HepG2 (cell line): ENCODE measurements at regions not wholly inside any gene's neighbourhood (a gene's known extent, or its start where the extent isn't known, plus 50 kb on each side); places are given as distances from the start of the nearest gene placed in this dataset.

Experiments used
- ATAC-seq: fragments of 200-7000 bp; cut with Tn5 transposase; 3 replicates; pipeline ENCODE4 v1.9.1; 2020; ENCODE audit warnings: mild to moderate bottlenecking, moderate library complexity
- BruUV-seq: library from RNA; stranded (reverse); fragments of 400-500 nt; replicated peaks from 2 replicates; lab custom pipeline; 2021; lab: Mats Ljungman, UMichigan
- CTCF ChIA-PET: fragments of 300-600 bp; formaldehyde crosslinking; extraction: SDS; loops from one replicate; lab custom pipeline; 2021; ENCODE audit warnings: low total read pairs, inconsistent platforms, low intra/inter-chr PET ratio; lab: Yijun Ruan, JAX
- POLR2A ChIA-PET: fragments of 350-600 bp; sonication (Branson Sonifier 250); formaldehyde crosslinking; loops from one replicate; lab custom pipeline; 2020; ENCODE audit warnings: antibody characterized with exemption, inconsistent platforms; lab: Yijun Ruan, JAX
- DNase-seq: peaks from one replicate; pipeline ENCODE4 v3.0.0-alpha.2; 2015; ENCODE audit warnings: low spot score
- FAIRE-seq: peaks from 3 replicates; lab custom pipeline; 2011; peaks lifted over from hg19 to GRCh38; lab: Jason Lieb, UNC
- H2AFZ ChIP-seq: one replicate; pipeline ENCODE4 v1.6.1; 2011; ENCODE audit warnings: low read length, inconsistent platforms
- H3K27ac ChIP-seq: fragments of 300-600 bp; 3 replicates; pipeline ENCODE4 v1.8.0; 2011; ENCODE audit warnings: mixed run types, mild to moderate bottlenecking, mixed read lengths, low read length, inconsistent platforms; ENCODE audit not compliant: insufficient read depth; ENCODE audit errors: extremely low read length
- H3K27me3 ChIP-seq, 2 experiments: fragments of 200-600 bp in 1 of 2; 2 replicates in 1 of 2; 3 replicates in 1 of 2; pipeline versions ENCODE4 v1.6.0 to v1.8.0; 2011; ENCODE audit warnings: low read length in 2 of 2, mild to moderate bottlenecking in 2 of 2, moderate library complexity in 2 of 2, inconsistent platforms in 1 of 2; ENCODE audit not compliant: insufficient read depth in 2 of 2, control insufficient read depth in 1 of 2
- H3K36me3 ChIP-seq, 2 experiments: fragments of 200-600 bp in 1 of 2; replicated peaks in 1 of 2; 2 replicates in 1 of 2; 3 replicates in 1 of 2; pipeline versions ENCODE4 v1.5.1 to v1.8.0; 2011; ENCODE audit warnings: low read length in 2 of 2, inconsistent platforms in 1 of 2; ENCODE audit not compliant: insufficient read depth in 2 of 2, control insufficient read depth in 1 of 2
- H3K4me1 ChIP-seq: 2 replicates; pipeline ENCODE4 v1.5.1; 2012; ENCODE audit warnings: low read length, inconsistent platforms; ENCODE audit not compliant: insufficient read depth
- H3K4me2 ChIP-seq: 2 replicates; pipeline ENCODE4 v1.6.0; 2011; ENCODE audit warnings: low read depth, low read length, inconsistent platforms
- H3K4me3 ChIP-seq, 3 experiments: fragments of 200-600 bp in 1 of 3; sonication (generic), shearing (Covaris generic) in 1 of 3; replicated peaks in 1 of 3; 2 replicates each; pipeline ENCODE4 v1.5.1; 2011 to 2016; ENCODE audit warnings: low read length in 3 of 3, inconsistent platforms in 2 of 3, low read depth in 2 of 3, mild to moderate bottlenecking in 2 of 3, control low read depth in 1 of 3, mixed read lengths in 1 of 3; ENCODE audit not compliant: insufficient read depth in 1 of 3
- H3K79me2 ChIP-seq: one replicate; pipeline ENCODE4 v1.6.1; 2011; ENCODE audit warnings: low read length, inconsistent platforms; ENCODE audit not compliant: insufficient read depth
- H3K9ac ChIP-seq: 2 replicates; pipeline ENCODE4 v1.6.0; 2011; ENCODE audit warnings: mild to moderate bottlenecking, low read depth, low read length, inconsistent platforms; ENCODE audit not compliant: insufficient read depth
- H3K9me3 ChIP-seq: 2 replicates; pipeline ENCODE4 v1.5.1; 2012; ENCODE audit warnings: mild to moderate bottlenecking, low read length
- H4K20me1 ChIP-seq: 2 replicates; pipeline ENCODE4 v1.6.0; 2011; ENCODE audit warnings: inconsistent platforms, mild to moderate bottlenecking, low read length, moderate library complexity; ENCODE audit not compliant: insufficient read depth
- MAFF ChIP-seq: IDR thresholded peaks from 2 replicates; pipeline ENCODE4 v1.6.1; 2011; ENCODE audit warnings: low read depth, low read length, improper control_type of control experiment
- MAFK ChIP-seq, 2 experiments: IDR thresholded peaks in 1 of 2; conservative IDR thresholded peaks in 1 of 2; 2 replicates each; pipeline ENCODE4 v1.6.1; 2011; ENCODE audit warnings: improper control_type of control experiment in 2 of 2, low read length in 2 of 2
- ZNF564 ChIP-seq: sonication (generic); formaldehyde crosslinking; IDR thresholded peaks from 2 replicates; pipeline ENCODE4 v1.8.1; 2023; ENCODE audit warnings: mild to moderate bottlenecking, missing genetic modification reagents
- ZNF737 ChIP-seq: sonication (generic); formaldehyde crosslinking; IDR thresholded peaks from 2 replicates; pipeline ENCODE4 v1.5.0; 2020; ENCODE audit warnings: missing genetic modification reagents, mild to moderate bottlenecking, borderline replicate concordance
- WGBS: methylation state at CpG from one replicate; pipeline ENCODE4 v1.1.6; 2017; ENCODE audit warnings: low lambda C conversion rate; 5-methylcytosine and 5-hydroxymethylcytosine counted together
- in situ Hi-C: cut with HindIII; loops from 2 replicates; pipeline ENCODE4 v1.10.0; 2017; ENCODE audit warnings: low pct_unique_long_range_greater_than_20kb; ENCODE audit not compliant: extremely low pct_ligation_motif_present
- intact Hi-C: fragments of 100-400 bp; cut with micrococcal nuclease; formaldehyde crosslinking; loops from one replicate; pipeline ENCODE4 v1.10.0; 2022; ENCODE audit not compliant: unreplicated experiment
- TF ChIP-seq, protein P1 (sequence below): sonication (generic); formaldehyde crosslinking; IDR thresholded peaks from 2 replicates; pipeline ENCODE4 v1.4.0; 2020; ENCODE audit warnings: missing genetic modification reagents
- TF ChIP-seq, protein P2 (sequence below): IDR thresholded peaks from 2 replicates; pipeline ENCODE4 v1.6.1; 2016; ENCODE audit warnings: low read depth
- TF ChIP-seq, protein P3 (sequence below): IDR thresholded peaks from 2 replicates; pipeline ENCODE4 v1.6.1; 2016

DNA sequence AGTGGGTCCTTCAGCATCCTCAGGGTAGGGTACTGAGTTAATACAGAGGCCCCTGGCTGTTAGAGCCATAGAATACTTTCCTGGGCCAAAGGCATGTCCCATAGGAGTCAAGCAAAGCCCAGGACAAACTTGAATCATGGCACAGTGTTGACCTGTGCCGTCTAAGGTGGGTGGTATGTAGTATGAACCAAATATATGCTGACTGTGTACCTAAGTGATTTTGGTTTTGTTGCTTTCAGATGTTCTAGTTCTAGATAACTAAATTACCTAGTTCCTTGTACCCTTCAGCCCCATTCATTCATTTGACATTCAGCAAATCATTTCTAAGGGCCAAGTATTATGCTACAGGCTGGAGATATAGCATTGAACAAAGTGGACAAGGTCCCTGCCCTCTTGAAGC lies 61.3 kb upstream of the GPRC5B start:
- H3K27ac ChIP-seq = no peak overlapping the region
- no peak overlapping the region for H3K4me3 ChIP-seq
- no peak for FAIRE-seq
- DNase-seq = no peak
- no peaks in the 10 kb centered on the region for H4K20me1 ChIP-seq
- H3K4me2 ChIP-seq = no peak overlapping the region
- intact Hi-C loops = no loop called here
- CTCF ChIA-PET = no interaction called here
- no peaks in the 10 kb centered on the region for H3K36me3 ChIP-seq
- H3K9ac ChIP-seq = no peak overlapping the region
- no peaks in the 10 kb centered on the region for H3K79me2 ChIP-seq
- WGBS = 13% methylated on average over 1 of the region's 1 CpG
- in situ Hi-C loops = no loop called here
- no peaks in the 10 kb centered on the region for H3K9me3 ChIP-seq
- TF ChIP-seq MAFK (conservative IDR thresholded peaks at IDR 0.05 in 1 of 2, IDR thresholded peaks at IDR 0.05 in 1 of 2; ENCODE audit: low read length in 2 of 2) (peak; percentile 61 to 63), MAFF (peak; percentile 44; the same call in 1 of the 2 replicates)
- TF ChIP-seq, protein P1, sequence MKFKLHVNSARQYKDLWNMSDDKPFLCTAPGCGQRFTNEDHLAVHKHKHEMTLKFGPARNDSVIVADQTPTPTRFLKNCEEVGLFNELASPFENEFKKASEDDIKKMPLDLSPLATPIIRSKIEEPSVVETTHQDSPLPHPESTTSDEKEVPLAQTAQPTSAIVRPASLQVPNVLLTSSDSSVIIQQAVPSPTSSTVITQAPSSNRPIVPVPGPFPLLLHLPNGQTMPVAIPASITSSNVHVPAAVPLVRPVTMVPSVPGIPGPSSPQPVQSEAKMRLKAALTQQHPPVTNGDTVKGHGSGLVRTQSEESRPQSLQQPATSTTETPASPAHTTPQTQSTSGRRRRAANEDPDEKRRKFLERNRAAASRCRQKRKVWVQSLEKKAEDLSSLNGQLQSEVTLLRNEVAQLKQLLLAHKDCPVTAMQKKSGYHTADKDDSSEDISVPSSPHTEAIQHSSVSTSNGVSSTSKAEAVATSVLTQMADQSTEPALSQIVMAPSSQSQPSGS = no peak
- TF ChIP-seq, protein P2, sequence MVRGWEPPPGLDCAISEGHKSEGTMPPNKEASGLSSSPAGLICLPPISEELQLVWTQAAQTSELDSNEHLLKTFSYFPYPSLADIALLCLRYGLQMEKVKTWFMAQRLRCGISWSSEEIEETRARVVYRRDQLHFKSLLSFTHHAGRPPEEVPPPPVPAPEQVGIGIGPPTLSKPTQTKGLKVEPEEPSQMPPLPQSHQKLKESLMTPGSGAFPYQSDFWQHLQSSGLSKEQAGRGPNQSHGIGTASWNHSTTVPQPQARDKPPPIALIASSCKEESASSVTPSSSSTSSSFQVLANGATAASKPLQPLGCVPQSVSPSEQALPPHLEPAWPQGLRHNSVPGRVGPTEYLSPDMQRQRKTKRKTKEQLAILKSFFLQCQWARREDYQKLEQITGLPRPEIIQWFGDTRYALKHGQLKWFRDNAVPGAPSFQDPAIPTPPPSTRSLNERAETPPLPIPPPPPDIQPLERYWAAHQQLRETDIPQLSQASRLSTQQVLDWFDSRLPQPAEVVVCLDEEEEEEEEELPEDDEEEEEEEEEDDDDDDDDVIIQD (CRISPR knock-in tag) = no peak
- no TSS peak for BruUV-seq
- peaks cover 3 to 14% of the 10 kb centered on the region in 2 experiments; a peak in 4 of 5 replicates for H3K27me3 ChIP-seq
- H3K4me1 ChIP-seq = no peaks in the 10 kb centered on the region
- POLR2A ChIA-PET = no interaction called here
- no peak overlapping the region for H2AFZ ChIP-seq
- no peak for ATAC-seq

DNA sequence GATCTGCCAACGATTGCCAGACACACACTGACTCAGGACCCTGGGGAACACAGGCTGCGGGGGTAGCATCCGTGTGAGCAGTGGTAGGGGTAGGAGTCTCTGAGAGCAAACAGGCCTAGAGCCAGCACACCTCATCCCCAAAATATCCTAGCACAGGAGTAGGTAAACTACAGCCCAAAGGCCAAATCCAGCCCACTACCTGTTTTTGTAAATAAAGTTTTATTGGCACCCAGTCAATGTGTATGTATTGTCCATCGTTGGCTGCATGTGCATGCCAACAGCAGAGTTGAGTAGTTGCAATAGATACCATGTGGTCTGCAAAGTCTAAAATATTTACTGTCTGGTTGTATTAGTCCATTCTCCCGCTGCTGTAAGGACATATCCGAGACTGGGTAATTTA lies 55.5 kb upstream of the GPRC5B start:
- no peak for ATAC-seq
- CTCF ChIA-PET = no interaction called here
- POLR2A ChIA-PET = no interaction called here
- TF ChIP-seq ZNF564 (CRISPR knock-in tag) = no peak
- TF ChIP-seq, protein P3, sequence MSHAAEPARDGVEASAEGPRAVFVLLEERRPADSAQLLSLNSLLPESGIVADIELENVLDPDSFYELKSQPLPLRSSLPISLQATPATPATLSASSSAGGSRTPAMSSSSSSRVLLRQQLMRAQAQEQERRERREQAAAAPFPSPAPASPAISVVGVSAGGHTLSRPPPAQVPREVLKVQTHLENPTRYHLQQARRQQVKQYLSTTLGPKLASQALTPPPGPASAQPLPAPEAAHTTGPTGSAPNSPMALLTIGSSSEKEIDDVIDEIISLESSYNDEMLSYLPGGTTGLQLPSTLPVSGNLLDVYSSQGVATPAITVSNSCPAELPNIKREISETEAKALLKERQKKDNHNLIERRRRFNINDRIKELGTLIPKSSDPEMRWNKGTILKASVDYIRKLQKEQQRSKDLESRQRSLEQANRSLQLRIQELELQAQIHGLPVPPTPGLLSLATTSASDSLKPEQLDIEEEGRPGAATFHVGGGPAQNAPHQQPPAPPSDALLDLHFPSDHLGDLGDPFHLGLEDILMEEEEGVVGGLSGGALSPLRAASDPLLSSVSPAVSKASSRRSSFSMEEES = no peak
- no peak for TF ChIP-seq ZNF737

More for the DNA sequence above, 55.5 kb upstream of the GPRC5B start:
- peaks cover 0 to 18% of the 10 kb centered on the region in 2 experiments; a peak in 1 of 5 replicates for H3K27me3 ChIP-seq
- 33% methylated on average over 6 of the region's 6 CpGs for WGBS
- H3K4me2 ChIP-seq = no peak overlapping the region
- no peak overlapping the region for H3K9ac ChIP-seq
- intact Hi-C loops (no loop called here), in situ Hi-C loops (no loop called here)
- no peaks in the 10 kb centered on the region for H4K20me1 ChIP-seq
- BruUV-seq = no TSS peak
- no peaks in the 10 kb centered on the region for H3K9me3 ChIP-seq
- H3K36me3 ChIP-seq = no peaks in the 10 kb centered on the region
- H3K79me2 ChIP-seq = no peaks in the 10 kb centered on the region
- H3K4me3 ChIP-seq = no peak overlapping the region
- no peak for FAIRE-seq
- H3K27ac ChIP-seq = no peak overlapping the region
- H3K4me1 ChIP-seq = no peaks in the 10 kb centered on the region
- no peak for DNase-seq
- H2AFZ ChIP-seq = no peak overlapping the region
